NB4 (cell line): ENCODE measurements at regions not wholly inside any gene's neighbourhood (a gene's known extent, or its start where the extent isn't known, plus 50 kb on each side); places are given as distances from the start of the nearest gene placed in this dataset.
A peak's percentile ranks its signal among the peaks of the same experiment; 100 is the strongest.

Experiments used
- DNase-seq: peaks from one replicate; pipeline ENCODE4 v3.0.0; 2010; ENCODE audit warnings: low read depth
- H3K4me3 ChIP-seq: one replicate; pipeline ENCODE4 v1.5.1; 2011; ENCODE audit warnings: mild to moderate bottlenecking, low read depth, low read length, moderate library complexity
- CTCF ChIP-seq: IDR thresholded peaks from one replicate; pipeline ENCODE4 v1.5.1; 2012; ENCODE audit warnings: low read depth, low read length
- MAX ChIP-seq: IDR thresholded peaks from 2 replicates; pipeline ENCODE4 v1.6.1; 2011; ENCODE audit warnings: low read depth, low read length
- MYC ChIP-seq: IDR thresholded peaks from 2 replicates; pipeline ENCODE4 v1.6.1; 2011; ENCODE audit warnings: low read depth, low read length
- POLR2A ChIP-seq: IDR thresholded peaks from 2 replicates; pipeline ENCODE4 v1.6.1; 2011; ENCODE audit warnings: mild to moderate bottlenecking; ENCODE audit not compliant: insufficient read length; ENCODE audit errors: extremely low read depth

- no peak for TF ChIP-seq POLR2A
- TF ChIP-seq CTCF, result no peak
- TF ChIP-seq MYC, result no peak
- TF ChIP-seq MAX, result no peak
- DNase-seq, result no peak
- H3K4me3 ChIP-seq, result no peak overlapping the region
Observed at GRCh38 chr6:95685822-95686221, 108.5 kb downstream of the MANEA start.

- H3K4me3 ChIP-seq, result no peak overlapping the region
- TF ChIP-seq POLR2A, result no peak
- DNase-seq, result no peak
Observed at GRCh38 chr6:95686272-95686671, 108.9 kb downstream of the MANEA start.

- TF ChIP-seq MAX (no peak), POLR2A (no peak), CTCF (no peak), MYC (no peak)
- H3K4me3 ChIP-seq, result no peak overlapping the region
- no peak for DNase-seq
Observed at GRCh38 chr6:95686895-95687294, 109.6 kb downstream of the MANEA start.

- TF ChIP-seq MAX (no peak), CTCF (no peak), POLR2A (no peak), MYC (no peak)
- DNase-seq, result no peak
- H3K4me3 ChIP-seq, result no peak overlapping the region
Observed at GRCh38 chr6:95687839-95688238, 110.5 kb downstream of the MANEA start.

GRCh38 chr6:95690328-95690727 is 113.0 kb downstream of the MANEA start:
- TF ChIP-seq MAX, result no peak
- TF ChIP-seq POLR2A, result no peak
- TF ChIP-seq CTCF, result no peak
- no peak for TF ChIP-seq MYC
- no peak overlapping the region for H3K4me3 ChIP-seq
- DNase-seq, result peak; percentile 7

- H3K4me3 ChIP-seq, result no peak overlapping the region
- no peak for TF ChIP-seq POLR2A
- no peak for TF ChIP-seq CTCF
- no peak for TF ChIP-seq MYC
- TF ChIP-seq MAX, result no peak
- peak; percentile 22 for DNase-seq
Observed at GRCh38 chr6:95693108-95693507, 115.8 kb downstream of the MANEA start.
